ENCODE measurements at regions not wholly inside any gene's neighbourhood (a gene's known extent, or its start where the extent isn't known, plus 50 kb on each side); places are given as distances from the start of the nearest gene placed in this dataset.

- H3K9me3 ChIP-seq (ENCODE audit: low read length), result no peaks in the 10 kb centered on the region
- H3K4me1 ChIP-seq (ENCODE audit: insufficient read depth, low read length, poor library complexity, severe bottlenecking), result no peaks in the 10 kb centered on the region
- no TSS peak for BruUV-seq (replicated peaks)
- no peak overlapping the region for H3K27ac ChIP-seq (ENCODE audit: low read depth, low read length, poor library complexity, severe bottlenecking)
- no peaks in the 10 kb centered on the region for H3K9me2 ChIP-seq (ENCODE audit: insufficient read depth, low read length)
- intact Hi-C loops (cut with micrococcal nuclease; ENCODE audit: unreplicated experiment), result no loop called here
- H3K79me2 ChIP-seq (ENCODE audit: insufficient read depth, low read depth, low read length), result no peaks in the 10 kb centered on the region
- H3K4me3 ChIP-seq (ENCODE audit: low read depth, low read length, poor library complexity, severe bottlenecking), result no peak overlapping the region
- POLR2A ChIA-PET, result no interaction called here
- no peak overlapping the region for H3K4me2 ChIP-seq (ENCODE audit: low read length)
- no peaks in the 10 kb centered on the region for H3K36me3 ChIP-seq (ENCODE audit: insufficient read depth, low read length)
- TF ChIP-seq CTCF (conservative IDR thresholded peaks at IDR 0.05; ENCODE audit: low read length) (no peak), EZH2phosphoT487 (IDR thresholded peaks at IDR 0.05; ENCODE audit: borderline replicate concordance, low read depth, low read length) (no peak)
- H2AFZ ChIP-seq (ENCODE audit: low read length), result no peak overlapping the region
- no peaks in the 10 kb centered on the region for H4K20me1 ChIP-seq (ENCODE audit: insufficient read depth, low read length)
- CTCF ChIA-PET (ENCODE audit: unreplicated experiment), result no interaction called here
- no peak for DNase-seq (ENCODE audit: low spot score)
Measured at GRCh38 chr14:88992011-88992410, 167.6 kb downstream of the TTC8 start.

GRCh38 chr14:88993946-88994345 is 169.5 kb downstream of the TTC8 start:
- Histone ChIP-seq H3K9me2 (ENCODE audit: insufficient read depth, low read length) (no peaks in the 10 kb centered on the region), H3K9me3 (ENCODE audit: low read length) (no peaks in the 10 kb centered on the region), H3K4me3 (ENCODE audit: low read depth, low read length, poor library complexity, severe bottlenecking) (no peak overlapping the region), H3K4me2 (ENCODE audit: low read length) (no peak overlapping the region), H3K36me3 (ENCODE audit: insufficient read depth, low read length) (no peaks in the 10 kb centered on the region), H4K20me1 (ENCODE audit: insufficient read depth, low read length) (no peaks in the 10 kb centered on the region), H3K4me1 (ENCODE audit: insufficient read depth, low read length, poor library complexity, severe bottlenecking) (no peaks in the 10 kb centered on the region), H3K79me2 (ENCODE audit: insufficient read depth, low read depth, low read length) (no peaks in the 10 kb centered on the region), H2AFZ (ENCODE audit: low read length) (no peak overlapping the region), H3K27ac (ENCODE audit: low read depth, low read length, poor library complexity, severe bottlenecking) (no peak overlapping the region)
- intact Hi-C loops (cut with micrococcal nuclease; ENCODE audit: unreplicated experiment), result no loop called here
- BruUV-seq (replicated peaks), result no TSS peak
- no peak for TF ChIP-seq CTCF (conservative IDR thresholded peaks at IDR 0.05; ENCODE audit: low read length)
- no peak for TF ChIP-seq EZH2phosphoT487 (IDR thresholded peaks at IDR 0.05; ENCODE audit: borderline replicate concordance, low read depth, low read length)
- no peak for DNase-seq (ENCODE audit: low spot score)
- ChIA-PET POLR2A (no interaction called here), CTCF (ENCODE audit: unreplicated experiment) (no interaction called here)

GRCh38 chr14:88995437-88996198 is 171.2 kb downstream of the TTC8 start:
- no peak overlapping the region for H2AFZ ChIP-seq (ENCODE audit: low read length)
- BruUV-seq (replicated peaks), result no TSS peak
- intact Hi-C loops (cut with micrococcal nuclease; ENCODE audit: unreplicated experiment), result no loop called here
- no peak overlapping the region for H3K27ac ChIP-seq (ENCODE audit: low read depth, low read length, poor library complexity, severe bottlenecking)
- no peaks in the 10 kb centered on the region for H3K79me2 ChIP-seq (ENCODE audit: insufficient read depth, low read depth, low read length)
- no peak overlapping the region for H3K4me2 ChIP-seq (ENCODE audit: low read length)
- no peak for DNase-seq (ENCODE audit: low spot score)
- ChIA-PET CTCF (ENCODE audit: unreplicated experiment) (no interaction called here), POLR2A (no interaction called here)
- no peak for TF ChIP-seq EZH2phosphoT487 (IDR thresholded peaks at IDR 0.05; ENCODE audit: borderline replicate concordance, low read depth, low read length)
- no peak for TF ChIP-seq CTCF (conservative IDR thresholded peaks at IDR 0.05; ENCODE audit: low read length)
- no peaks in the 10 kb centered on the region for H3K36me3 ChIP-seq (ENCODE audit: insufficient read depth, low read length)
- no peaks in the 10 kb centered on the region for H3K9me3 ChIP-seq (ENCODE audit: low read length)
- H3K4me3 ChIP-seq (ENCODE audit: low read depth, low read length, poor library complexity, severe bottlenecking), result no peak overlapping the region
- no peaks in the 10 kb centered on the region for H3K4me1 ChIP-seq (ENCODE audit: insufficient read depth, low read length, poor library complexity, severe bottlenecking)
- H3K9me2 ChIP-seq (ENCODE audit: insufficient read depth, low read length), result no peaks in the 10 kb centered on the region
- H4K20me1 ChIP-seq (ENCODE audit: insufficient read depth, low read length), result no peaks in the 10 kb centered on the region
